Lower leg skin (tissue), 4 donors: ENCODE measurements at regions not wholly inside any gene's neighbourhood (a gene's known extent, or its start where the extent isn't known, plus 50 kb on each side); places are given as distances from the start of the nearest gene placed in this dataset.

ENCODE experiments used
- DNase-seq, 2 donors: peaks; one replicate each; pipeline ENCODE4 v3.0.0-alpha.2; 2019; ENCODE audit warnings: low spot score in 2 of 2
- H3K4me3 ChIP-seq: fragments of 200-600 bp; sonication (generic); 2 replicates; pipeline ENCODE4 v1.5.1; 2017; ENCODE audit warnings: mild to moderate bottlenecking, low read depth; ENCODE audit not compliant: poor library complexity, severe bottlenecking
- POLR2A ChIP-seq, 2 donors: fragments of 450-650 bp; IDR thresholded peaks; one replicate each; pipeline ENCODE4 v1.6.1; 2016 to 2017; ENCODE audit warnings: antibody characterized with exemption in 2 of 2, mild to moderate bottlenecking in 1 of 2, moderate library complexity in 1 of 2
- WGBS, 2 donors: methylation state at CpG; one replicate each; pipeline ENCODE4 v1.1.5; 2018; 5-methylcytosine and 5-hydroxymethylcytosine counted together
- intact Hi-C: fragments of 100-400 bp; cut with DNase I; formaldehyde crosslinking; loops from one replicate; pipeline ENCODE4 v1.15.0; 2023; ENCODE audit warnings: low total_unique reads
- TF ChIP-seq, protein P1 (sequence below), 3 donors: fragments of 450-650 bp; IDR thresholded peaks; one replicate each; pipeline ENCODE4 v1.5.1; 2016; ENCODE audit warnings: antibody characterized with exemption in 3 of 3, mild to moderate bottlenecking in 3 of 3, moderate library complexity in 2 of 3

GRCh38 chr7:94335586-94335985, 59.1 kb upstream of the COL1A2 start:
- H3K4me3 ChIP-seq: no peak overlapping the region
- 48 to 70% methylated on average over 1 of the region's 1 CpG for WGBS, 2 donors
- TF ChIP-seq POLR2A (IDR thresholded peaks at IDR 0.05): no peak
- TF ChIP-seq, protein P1, sequence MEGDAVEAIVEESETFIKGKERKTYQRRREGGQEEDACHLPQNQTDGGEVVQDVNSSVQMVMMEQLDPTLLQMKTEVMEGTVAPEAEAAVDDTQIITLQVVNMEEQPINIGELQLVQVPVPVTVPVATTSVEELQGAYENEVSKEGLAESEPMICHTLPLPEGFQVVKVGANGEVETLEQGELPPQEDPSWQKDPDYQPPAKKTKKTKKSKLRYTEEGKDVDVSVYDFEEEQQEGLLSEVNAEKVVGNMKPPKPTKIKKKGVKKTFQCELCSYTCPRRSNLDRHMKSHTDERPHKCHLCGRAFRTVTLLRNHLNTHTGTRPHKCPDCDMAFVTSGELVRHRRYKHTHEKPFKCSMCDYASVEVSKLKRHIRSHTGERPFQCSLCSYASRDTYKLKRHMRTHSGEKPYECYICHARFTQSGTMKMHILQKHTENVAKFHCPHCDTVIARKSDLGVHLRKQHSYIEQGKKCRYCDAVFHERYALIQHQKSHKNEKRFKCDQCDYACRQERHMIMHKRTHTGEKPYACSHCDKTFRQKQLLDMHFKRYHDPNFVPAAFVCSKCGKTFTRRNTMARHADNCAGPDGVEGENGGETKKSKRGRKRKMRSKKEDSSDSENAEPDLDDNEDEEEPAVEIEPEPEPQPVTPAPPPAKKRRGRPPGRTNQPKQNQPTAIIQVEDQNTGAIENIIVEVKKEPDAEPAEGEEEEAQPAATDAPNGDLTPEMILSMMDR (IDR thresholded peaks at IDR 0.05): no peak
- DNase-seq: no peak
- intact Hi-C loops: no loop called here

DNA sequence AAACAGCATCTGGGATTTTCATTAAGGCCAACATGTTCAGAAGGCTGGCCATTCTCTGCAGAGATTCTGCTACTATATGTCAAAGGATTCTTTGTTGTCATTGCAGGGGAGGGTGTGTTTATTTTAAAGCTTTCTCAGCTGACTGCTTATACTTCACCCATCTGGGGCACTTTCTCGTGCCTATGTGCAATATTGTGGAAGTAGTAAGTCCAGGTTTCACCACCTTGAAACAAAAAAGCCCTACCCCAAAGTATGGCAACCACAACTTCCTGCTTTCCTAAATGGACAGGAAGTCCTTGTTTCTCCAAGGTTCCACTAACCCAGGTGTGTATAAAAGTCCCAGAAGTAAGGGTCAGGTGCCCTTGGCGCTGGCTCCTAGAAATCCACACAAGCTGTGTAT, 58.7 kb upstream of the COL1A2 start:
- H3K4me3 ChIP-seq: no peak overlapping the region
- no peak for DNase-seq
- TF ChIP-seq, protein P1 (IDR thresholded peaks at IDR 0.05): no peak
- no peak for TF ChIP-seq POLR2A (IDR thresholded peaks at IDR 0.05)
- intact Hi-C loops: no loop called here
- 64 to 69% methylated on average over 2 of the region's 2 CpGs for WGBS, 2 donors

- WGBS, 2 donors: 58 to 72% methylated on average over 2 of the region's 2 CpGs
- TF ChIP-seq, protein P1 (IDR thresholded peaks at IDR 0.05): no peak
- TF ChIP-seq POLR2A (IDR thresholded peaks at IDR 0.05): no peak
- intact Hi-C loops: no loop called here
- DNase-seq: no peak
- no peak overlapping the region for H3K4me3 ChIP-seq
Measured at GRCh38 chr7:94338921-94339371, 55.7 kb upstream of the COL1A2 start.

DNA sequence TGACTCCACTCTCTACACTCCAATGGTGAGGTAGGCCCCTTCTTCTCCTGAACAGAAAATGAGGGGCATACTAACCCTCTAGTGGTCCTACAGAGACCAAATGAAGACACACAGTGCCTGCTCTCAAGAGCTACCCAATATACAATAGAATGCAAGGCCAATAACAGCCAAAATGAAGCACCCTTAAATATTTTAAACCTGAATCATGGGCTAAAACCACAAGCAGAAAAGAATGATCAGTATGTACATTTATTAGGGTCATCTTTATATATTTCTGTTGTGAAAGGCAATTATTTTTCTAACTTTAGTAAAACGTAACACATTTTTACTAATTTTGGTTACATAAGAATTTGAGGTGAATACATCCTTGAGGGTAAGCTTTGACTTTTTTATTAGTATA, 49.9 kb upstream of the COL1A2 start:
- no peak overlapping the region for H3K4me3 ChIP-seq
- no peak for DNase-seq
- 91 to 96% methylated on average over 1 of the region's 1 CpG for WGBS, 2 donors
- TF ChIP-seq, protein P1 (IDR thresholded peaks at IDR 0.05): no peak
- TF ChIP-seq POLR2A (IDR thresholded peaks at IDR 0.05): no peak
- intact Hi-C loops: no loop called here
